IMR-90 (cell line): ENCODE measurements at regions not wholly inside any gene's neighbourhood (a gene's known extent, or its start where the extent isn't known, plus 50 kb on each side); places are given as distances from the start of the nearest gene placed in this dataset.
A peak's percentile ranks its signal among the peaks of the same experiment; 100 is the strongest.

Experiments
- ATAC-seq: fragments of 200-7000 bp; cut with Tn5 transposase; 2 replicates; pipeline ENCODE4 v1.9.1; 2020; ENCODE audit warnings: low read depth, mild to moderate bottlenecking, moderate library complexity
- BruUV-seq: library from RNA; stranded (reverse); fragments of 400-500 nt; replicated peaks from 2 replicates; lab custom pipeline; 2021; lab: Mats Ljungman, UMichigan
- CTCF ChIA-PET: fragments of 300-600 bp; formaldehyde crosslinking; extraction: SDS; loops from one replicate; lab custom pipeline; 2021; ENCODE audit warnings: antibody characterized with exemption; lab: Yijun Ruan, JAX
- POLR2A ChIA-PET: fragments of 300-600 bp; sonication (Branson Sonifier 250); formaldehyde crosslinking; loops from one replicate; lab custom pipeline; 2022; ENCODE audit warnings: antibody characterized with exemption; ENCODE audit not compliant: unreplicated experiment; lab: Charles Lee
- DNase-seq: peaks from one replicate; pipeline ENCODE4 v3.0.0; 2013
- H2AFZ ChIP-seq: replicated peaks from 2 replicates; pipeline ENCODE3; 2013; ENCODE audit warnings: low read length, mild to moderate bottlenecking; ENCODE audit not compliant: poor library complexity
- H2AK5ac ChIP-seq: 2 replicates; pipeline ENCODE4 v1.6.1; 2013; ENCODE audit warnings: low read depth, low read length, inconsistent platforms
- H2AK9ac ChIP-seq: replicated peaks from 2 replicates; pipeline ENCODE3; 2013; ENCODE audit warnings: mild to moderate bottlenecking, low read depth, low read length, moderate library complexity; ENCODE audit not compliant: poor library complexity
- H2BK120ac ChIP-seq: 2 replicates; pipeline ENCODE4 v1.6.1; 2013; ENCODE audit warnings: low read depth, low read length, inconsistent platforms
- H2BK15ac ChIP-seq: 3 replicates; pipeline ENCODE4 v1.6.1; 2013; ENCODE audit warnings: low read depth, low read length, inconsistent platforms
- H2BK20ac ChIP-seq: 2 replicates; pipeline ENCODE4 v1.6.1; 2013; ENCODE audit warnings: low read depth, mild to moderate bottlenecking, inconsistent platforms, low read length, moderate library complexity
- H2BK5ac ChIP-seq: 2 replicates; pipeline ENCODE4 v1.6.1; 2013; ENCODE audit warnings: mild to moderate bottlenecking, low read depth, low read length, inconsistent platforms; ENCODE audit not compliant: poor library complexity, severe bottlenecking
- H3K14ac ChIP-seq: replicated peaks from 2 replicates; pipeline ENCODE4 v1.6.1; 2013; ENCODE audit warnings: low read depth, low read length, inconsistent platforms
- H3K18ac ChIP-seq: 2 replicates; pipeline ENCODE4 v1.6.1; 2013; ENCODE audit warnings: low read depth, low read length, control low read depth
- H3K23ac ChIP-seq: 2 replicates; pipeline ENCODE4 v1.6.1; 2013; ENCODE audit warnings: low read depth, low read length, inconsistent platforms
- H3K27ac ChIP-seq: 2 replicates; pipeline ENCODE4 v1.5.1; 2013; ENCODE audit warnings: mild to moderate bottlenecking, control low read depth, low read length; ENCODE audit not compliant: insufficient read depth
- H3K27me3 ChIP-seq: 2 replicates; pipeline ENCODE4 v1.6.1; 2013; ENCODE audit warnings: low read length; ENCODE audit not compliant: control insufficient read depth, insufficient read depth
- H3K36me3 ChIP-seq: 2 replicates; pipeline ENCODE4 v1.6.1; 2013; ENCODE audit warnings: low read length, mixed read lengths; ENCODE audit not compliant: control insufficient read depth, insufficient read depth
- H3K4ac ChIP-seq: 2 replicates; pipeline ENCODE4 v1.6.1; 2013; ENCODE audit warnings: low read depth, low read length, inconsistent platforms
- H3K4me1 ChIP-seq: 2 replicates; pipeline ENCODE4 v1.6.1; 2013; ENCODE audit warnings: low read length, mixed read lengths; ENCODE audit not compliant: control insufficient read depth, insufficient read depth
- H3K4me2 ChIP-seq: 2 replicates; pipeline ENCODE4 v1.6.1; 2013; ENCODE audit warnings: low read depth, mild to moderate bottlenecking, control low read depth, low read length, moderate library complexity
- H3K4me3 ChIP-seq: 2 replicates; pipeline ENCODE4 v1.5.1; 2013; ENCODE audit warnings: low read depth, mild to moderate bottlenecking, control low read depth, low read length, moderate library complexity; ENCODE audit not compliant: insufficient read depth
- H3K56ac ChIP-seq: 2 replicates; pipeline ENCODE4 v1.6.1; 2013; ENCODE audit warnings: low read length, inconsistent platforms; ENCODE audit not compliant: insufficient read depth; ENCODE audit errors: extremely low read depth
- H3K79me1 ChIP-seq, 2 experiments: 2 replicates each; pipeline ENCODE4 v1.6.1; 2013; ENCODE audit warnings: low read length in 2 of 2, inconsistent platforms in 1 of 2, low read depth in 1 of 2
- H3K9ac ChIP-seq: 2 replicates; pipeline ENCODE4 v1.6.1; 2013; ENCODE audit warnings: low read depth, low read length, control low read depth
- H3K9me1 ChIP-seq: 2 replicates; pipeline ENCODE4 v1.6.1; 2013; ENCODE audit warnings: low read length, inconsistent platforms; ENCODE audit not compliant: insufficient read depth
- H3K9me3 ChIP-seq: 2 replicates; pipeline ENCODE4 v1.6.1; 2013; ENCODE audit warnings: low read length; ENCODE audit not compliant: control insufficient read depth, insufficient read depth
- H4K20me1 ChIP-seq: 2 replicates; pipeline ENCODE4 v1.6.1; 2013; ENCODE audit warnings: low read length, inconsistent platforms; ENCODE audit not compliant: insufficient read depth
- H4K5ac ChIP-seq: 2 replicates; pipeline ENCODE4 v1.6.1; 2013; ENCODE audit warnings: mild to moderate bottlenecking, low read depth, low read length, control low read depth
- H4K8ac ChIP-seq, 2 experiments: 2 replicates each; pipeline ENCODE4 v1.6.1; 2013; ENCODE audit warnings: low read depth in 2 of 2, low read length in 2 of 2, control low read depth in 1 of 2, inconsistent platforms in 1 of 2
- H4K91ac ChIP-seq: 2 replicates; pipeline ENCODE4 v1.6.1; 2013; ENCODE audit warnings: low read depth, low read length, inconsistent platforms; ENCODE audit not compliant: insufficient read depth
- BHLHE40 ChIP-seq: fragments of 150-350 bp; IDR thresholded peaks from 2 replicates; pipeline ENCODE4 v1.6.1; 2016; ENCODE audit warnings: mild to moderate bottlenecking, low read depth, low read length
- CEBPB ChIP-seq: IDR thresholded peaks from 2 replicates; pipeline ENCODE4 v1.6.1; 2012; ENCODE audit warnings: low read depth, low read length, improper control_type of control experiment
- CHD1 ChIP-seq: IDR thresholded peaks from 2 replicates; pipeline ENCODE4 v1.6.1; 2012; ENCODE audit warnings: low read depth, low read length, improper control_type of control experiment
- FOS ChIP-seq: fragments of 150-350 bp; IDR thresholded peaks from 2 replicates; pipeline ENCODE4 v1.6.1; 2016; ENCODE audit warnings: low read depth, low read length
- MAFK ChIP-seq: IDR thresholded peaks from 2 replicates; pipeline ENCODE4 v1.6.1; 2012; ENCODE audit warnings: low read depth, low read length, improper control_type of control experiment
- MAZ ChIP-seq: IDR thresholded peaks from 2 replicates; pipeline ENCODE4 v1.6.1; 2012; ENCODE audit warnings: low read depth, mild to moderate bottlenecking, low read length, improper control_type of control experiment, moderate library complexity, borderline replicate concordance
- MXI1 ChIP-seq: IDR thresholded peaks from 2 replicates; pipeline ENCODE4 v1.6.1; 2012; ENCODE audit warnings: low read depth, mild to moderate bottlenecking, low read length, moderate library complexity, borderline replicate concordance
- NFE2L2 ChIP-seq: fragments of 150-350 bp; IDR thresholded peaks from 2 replicates; pipeline ENCODE4 v1.6.1; 2016; ENCODE audit warnings: low read depth, mild to moderate bottlenecking, low read length
- POLR2A ChIP-seq: IDR thresholded peaks from 2 replicates; pipeline ENCODE4 v1.6.1; 2012; ENCODE audit warnings: mild to moderate bottlenecking, low read depth, low read length
- RAD21 ChIP-seq: IDR thresholded peaks from 2 replicates; pipeline ENCODE4 v1.6.1; 2012; ENCODE audit warnings: low read length, improper control_type of control experiment
- RCOR1 ChIP-seq: IDR thresholded peaks from 2 replicates; pipeline ENCODE4 v1.6.1; 2012; ENCODE audit warnings: mild to moderate bottlenecking, low read length, improper control_type of control experiment; ENCODE audit not compliant: insufficient replicate concordance
- RFX5 ChIP-seq: IDR thresholded peaks from 2 replicates; pipeline ENCODE4 v1.8.0; 2012; ENCODE audit warnings: low read depth, mild to moderate bottlenecking, low read length, moderate library complexity
- SMC3 ChIP-seq: fragments of 150-350 bp; IDR thresholded peaks from 2 replicates; pipeline ENCODE4 v1.6.1; 2016; ENCODE audit warnings: low read depth, mild to moderate bottlenecking, antibody characterized with exemption, low read length, moderate library complexity
- USF2 ChIP-seq: fragments of 150-350 bp; IDR thresholded peaks from 2 replicates; pipeline ENCODE4 v1.6.1; 2017; ENCODE audit warnings: mild to moderate bottlenecking, antibody characterized with exemption, low read length, low read depth
- WGBS, 2 experiments: methylation state at CpG; one replicate each; pipeline versions ENCODE4 v1.1.5 to v1.1.7; 2013; ENCODE audit warnings: missing lambda C conversion rate in 2 of 2; ENCODE audit not compliant: insufficient read length in 1 of 2; ENCODE audit errors: extremely low coverage in 2 of 2; 5-methylcytosine and 5-hydroxymethylcytosine counted together
- dilution Hi-C: fragments of 300-500 bp; cut with HindIII; formaldehyde crosslinking; loops from one replicate; pipeline ENCODE4 v1.14.3; 2018; ENCODE audit warnings: low sequenced_read_pairs; ENCODE audit not compliant: unreplicated experiment
- in situ Hi-C: fragments of 300-500 bp; cut with MboI; formaldehyde crosslinking; loops from 3 replicates; pipeline ENCODE4 v1.14.3; 2019; ENCODE audit warnings: low sequenced_read_pairs, inconsistent platforms, mixed read lengths
- intact Hi-C: fragments of 100-400 bp; cut with micrococcal nuclease; formaldehyde crosslinking; loops from 2 replicates; pipeline ENCODE4 v1.10.0; 2022
- TF ChIP-seq, protein P1 (sequence below): fragments of 150-350 bp; IDR thresholded peaks from 2 replicates; pipeline ENCODE4 v1.6.1; 2016; ENCODE audit warnings: low read depth, mild to moderate bottlenecking, low read length, moderate library complexity, borderline replicate concordance
- TF ChIP-seq, protein P2 (sequence below): conservative IDR thresholded peaks from 2 replicates; pipeline ENCODE4 v1.5.1; 2012; ENCODE audit warnings: mild to moderate bottlenecking, low read depth, low read length, improper control_type of control experiment

DNA sequence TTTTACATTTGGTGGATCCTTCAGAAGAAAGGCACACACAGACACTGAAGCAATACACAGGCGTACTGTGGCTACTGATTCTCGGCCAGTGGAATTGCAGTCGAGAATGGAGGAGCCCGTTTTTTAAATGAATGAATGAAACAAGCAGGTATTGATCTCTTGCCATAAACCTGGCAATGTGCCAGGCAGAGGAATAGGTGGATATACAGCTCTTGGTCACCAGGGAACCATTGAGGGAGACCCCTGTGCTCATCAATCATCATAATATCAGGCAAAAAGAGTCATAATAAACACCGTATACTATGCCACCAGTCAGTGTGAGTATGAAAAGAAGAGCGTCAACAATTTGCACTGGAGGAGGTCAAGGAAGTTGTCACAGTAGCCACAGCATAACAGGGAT is 140.3 kb upstream of the FOXF1 start:
- H4K20me1 ChIP-seq = no peaks in the 10 kb centered on the region
- DNase-seq = no peak
- no peak overlapping the region for H2BK5ac ChIP-seq
- no peak overlapping the region for H4K5ac ChIP-seq
- no peak for TF ChIP-seq BHLHE40
- no peak for TF ChIP-seq CEBPB
- no peak for TF ChIP-seq RAD21
- no peak for TF ChIP-seq USF2
- TF ChIP-seq POLR2A = no peak
- TF ChIP-seq RCOR1 = no peak
- TF ChIP-seq MXI1 = no peak
- TF ChIP-seq, protein P1, sequence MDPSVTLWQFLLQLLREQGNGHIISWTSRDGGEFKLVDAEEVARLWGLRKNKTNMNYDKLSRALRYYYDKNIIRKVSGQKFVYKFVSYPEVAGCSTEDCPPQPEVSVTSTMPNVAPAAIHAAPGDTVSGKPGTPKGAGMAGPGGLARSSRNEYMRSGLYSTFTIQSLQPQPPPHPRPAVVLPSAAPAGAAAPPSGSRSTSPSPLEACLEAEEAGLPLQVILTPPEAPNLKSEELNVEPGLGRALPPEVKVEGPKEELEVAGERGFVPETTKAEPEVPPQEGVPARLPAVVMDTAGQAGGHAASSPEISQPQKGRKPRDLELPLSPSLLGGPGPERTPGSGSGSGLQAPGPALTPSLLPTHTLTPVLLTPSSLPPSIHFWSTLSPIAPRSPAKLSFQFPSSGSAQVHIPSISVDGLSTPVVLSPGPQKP = no peak
- no peak for TF ChIP-seq RFX5
- no peak for TF ChIP-seq MAZ
- TF ChIP-seq CHD1 = no peak
- TF ChIP-seq, protein P2, sequence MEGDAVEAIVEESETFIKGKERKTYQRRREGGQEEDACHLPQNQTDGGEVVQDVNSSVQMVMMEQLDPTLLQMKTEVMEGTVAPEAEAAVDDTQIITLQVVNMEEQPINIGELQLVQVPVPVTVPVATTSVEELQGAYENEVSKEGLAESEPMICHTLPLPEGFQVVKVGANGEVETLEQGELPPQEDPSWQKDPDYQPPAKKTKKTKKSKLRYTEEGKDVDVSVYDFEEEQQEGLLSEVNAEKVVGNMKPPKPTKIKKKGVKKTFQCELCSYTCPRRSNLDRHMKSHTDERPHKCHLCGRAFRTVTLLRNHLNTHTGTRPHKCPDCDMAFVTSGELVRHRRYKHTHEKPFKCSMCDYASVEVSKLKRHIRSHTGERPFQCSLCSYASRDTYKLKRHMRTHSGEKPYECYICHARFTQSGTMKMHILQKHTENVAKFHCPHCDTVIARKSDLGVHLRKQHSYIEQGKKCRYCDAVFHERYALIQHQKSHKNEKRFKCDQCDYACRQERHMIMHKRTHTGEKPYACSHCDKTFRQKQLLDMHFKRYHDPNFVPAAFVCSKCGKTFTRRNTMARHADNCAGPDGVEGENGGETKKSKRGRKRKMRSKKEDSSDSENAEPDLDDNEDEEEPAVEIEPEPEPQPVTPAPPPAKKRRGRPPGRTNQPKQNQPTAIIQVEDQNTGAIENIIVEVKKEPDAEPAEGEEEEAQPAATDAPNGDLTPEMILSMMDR = no peak
- TF ChIP-seq MAFK = no peak
- no peak for TF ChIP-seq FOS
- TF ChIP-seq NFE2L2 = no peak
- TF ChIP-seq SMC3 = no peak
- H2AFZ ChIP-seq = no peak overlapping the region
- no peak overlapping the region for H4K8ac ChIP-seq
- no peak overlapping the region for H3K9ac ChIP-seq
- no peak overlapping the region for H3K4me3 ChIP-seq
- peaks cover 16% of the 10 kb centered on the region for H3K4me1 ChIP-seq
- peak overlapping the region; percentile 56; the same call in 1 of the 2 replicates for H2AK5ac ChIP-seq
- dilution Hi-C loops (no loop called here), intact Hi-C loops (no loop called here), in situ Hi-C loops (no loop called here)
- BruUV-seq = no TSS peak
- H3K27me3 ChIP-seq = no peaks in the 10 kb centered on the region
- H3K4ac ChIP-seq = no peak overlapping the region
- no peak overlapping the region for H3K27ac ChIP-seq
- POLR2A ChIA-PET = no interaction called here
- no peak overlapping the region for H3K18ac ChIP-seq
- H3K4me2 ChIP-seq = no peak overlapping the region
- WGBS, 2 experiments = no CpG with 5 or more reads among the region's 6 CpGs
- H2AK9ac ChIP-seq = no peak overlapping the region
- H2BK20ac ChIP-seq = 0 out of 2 replicates have a peak overlapping the region, but pooled peaks have one; percentile 13
- H2BK15ac ChIP-seq = peak overlapping the region; percentile 45; the same call in 1 of the 3 replicates
- 0 out of 2 replicates have a peak overlapping the region, but pooled peaks have one; percentile 1 for H4K91ac ChIP-seq
- H3K56ac ChIP-seq = no peak overlapping the region
- no peak overlapping the region for H3K14ac ChIP-seq
- CTCF ChIA-PET = interaction anchor here (1.4 kb wide), 1 partner anchor 117 kb away, joined by 7 read pairs; no protein-coding TSS in a partner anchor
- peak overlapping the region; percentile 2; the same call in 1 of the 2 replicates for H2BK120ac ChIP-seq
- peaks cover 5% of the 10 kb centered on the region; the same call in 1 of the 2 replicates for H3K9me3 ChIP-seq
- ATAC-seq = no peak
- peaks cover 10% of the 10 kb centered on the region for H3K9me1 ChIP-seq
- no peaks in the 10 kb centered on the region for H3K36me3 ChIP-seq
- H3K23ac ChIP-seq = no peak overlapping the region
- H3K79me1 ChIP-seq = peaks cover 0 to 5% of the 10 kb centered on the region in 2 experiments; a peak in 2 of 4 replicates
